ENCODE measurements at regions not wholly inside any gene's neighbourhood (a gene's known extent, or its start where the extent isn't known, plus 50 kb on each side); places are given as distances from the start of the nearest gene placed in this dataset.

- H3K4me3 Mint-ChIP-seq = no peak overlapping the region
- no peaks in the 10 kb centered on the region for H3K36me3 Mint-ChIP-seq (ENCODE audit: low read depth)
- no peak for TF ChIP-seq CTCF (IDR thresholded peaks at IDR 0.05)
- no peaks in the 10 kb centered on the region for H3K9me3 Mint-ChIP-seq
- H3K27me3 Mint-ChIP-seq (ENCODE audit: low read depth, poor library complexity) = peaks cover 4% of the 10 kb centered on the region
- H3K4me1 Mint-ChIP-seq = peaks cover 21% of the 10 kb centered on the region
- no peak for DNase-seq
- no peak overlapping the region for H3K27ac Mint-ChIP-seq
Observed at GRCh38 chr4:151933122-151933827, 172.5 kb upstream of the GATB start.

- no peak for TF ChIP-seq CTCF (IDR thresholded peaks at IDR 0.05)
- peaks cover 12% of the 10 kb centered on the region for H3K27me3 Mint-ChIP-seq (ENCODE audit: low read depth, poor library complexity)
- no peak overlapping the region for H3K27ac Mint-ChIP-seq
- no peaks in the 10 kb centered on the region for H3K36me3 Mint-ChIP-seq (ENCODE audit: low read depth)
- H3K4me1 Mint-ChIP-seq = peaks cover 15% of the 10 kb centered on the region
- no peak for DNase-seq
- H3K4me3 Mint-ChIP-seq = no peak overlapping the region
- H3K9me3 Mint-ChIP-seq = no peaks in the 10 kb centered on the region
Observed at GRCh38 chr4:151931563-151931962, 170.8 kb upstream of the GATB start.

- peaks cover 12% of the 10 kb centered on the region for H3K27me3 Mint-ChIP-seq (ENCODE audit: low read depth, poor library complexity)
- no peaks in the 10 kb centered on the region for H3K36me3 Mint-ChIP-seq (ENCODE audit: low read depth)
- peaks cover 8% of the 10 kb centered on the region for H3K4me1 Mint-ChIP-seq
- no peak overlapping the region for H3K27ac Mint-ChIP-seq
- TF ChIP-seq CTCF (IDR thresholded peaks at IDR 0.05) = no peak
- H3K9me3 Mint-ChIP-seq = no peaks in the 10 kb centered on the region
- no peak overlapping the region for H3K4me3 Mint-ChIP-seq
- no peak for DNase-seq
Observed at GRCh38 chr4:151930372-151930771, 169.6 kb upstream of the GATB start.

GRCh38 chr4:151928112-151928511, 167.3 kb upstream of the GATB start:
- DNase-seq = no peak
- Mint-ChIP-seq H3K9me3 (no peaks in the 10 kb centered on the region), H3K36me3 (ENCODE audit: low read depth) (no peaks in the 10 kb centered on the region), H3K27ac (no peak overlapping the region), H3K4me3 (no peak overlapping the region), H3K27me3 (ENCODE audit: low read depth, poor library complexity) (peaks cover 21% of the 10 kb centered on the region), H3K4me1 (no peaks in the 10 kb centered on the region)
- no peak for TF ChIP-seq CTCF (IDR thresholded peaks at IDR 0.05)

- Mint-ChIP-seq H3K4me3 (no peak overlapping the region), H3K9me3 (no peaks in the 10 kb centered on the region), H3K36me3 (ENCODE audit: low read depth) (no peaks in the 10 kb centered on the region), H3K27ac (no peak overlapping the region), H3K27me3 (ENCODE audit: low read depth, poor library complexity) (peaks cover 21% of the 10 kb centered on the region), H3K4me1 (no peaks in the 10 kb centered on the region)
- no peak for DNase-seq
- no peak for TF ChIP-seq CTCF (IDR thresholded peaks at IDR 0.05)
Observed at GRCh38 chr4:151922811-151923210, 162.0 kb upstream of the GATB start.

- Mint-ChIP-seq H3K4me3 (no peak overlapping the region), H3K36me3 (ENCODE audit: low read depth) (no peaks in the 10 kb centered on the region), H3K27ac (no peak overlapping the region), H3K27me3 (ENCODE audit: low read depth, poor library complexity) (peaks cover 21% of the 10 kb centered on the region), H3K9me3 (no peaks in the 10 kb centered on the region), H3K4me1 (no peaks in the 10 kb centered on the region)
- no peak for TF ChIP-seq CTCF (IDR thresholded peaks at IDR 0.05)
- DNase-seq = no peak
Observed at GRCh38 chr4:151922306-151922705, 161.5 kb upstream of the GATB start.

Measured in nephron progenitor cell (in vitro differentiated cells).